K562 (cell line): ENCODE measurements at regions not wholly inside any gene's neighbourhood (a gene's known extent, or its start where the extent isn't known, plus 50 kb on each side); places are given as distances from the start of the nearest gene placed in this dataset.

Experiments
- E2F4 ChIP-seq: sonication (generic); formaldehyde crosslinking; IDR thresholded peaks from 2 replicates; pipeline ENCODE4 v1.8.0; 2022; ENCODE audit warnings: mild to moderate bottlenecking, low read depth, missing genetic modification reagents
- ETV6 ChIP-seq, 3 experiments: fragments of 150-350 bp in 1 of 3; sonication (generic) in 1 of 3; formaldehyde crosslinking in 1 of 3; IDR thresholded peaks; 2 replicates each; pipeline versions ENCODE4 v1.6.1 to v1.8.0; 2014 to 2022; ENCODE audit warnings: borderline replicate concordance in 2 of 3, low read depth in 2 of 3, antibody characterized with exemption in 1 of 3, low read length in 1 of 3, mild to moderate bottlenecking in 1 of 3, missing genetic modification reagents in 1 of 3
- JUN ChIP-seq, 2 experiments: sonication (generic) in 1 of 2; formaldehyde crosslinking in 1 of 2; IDR thresholded peaks; 2 replicates each; pipeline versions ENCODE4 v1.6.1 to v1.8.0; 2012 to 2022; ENCODE audit warnings: borderline replicate concordance in 2 of 2, mild to moderate bottlenecking in 2 of 2, improper control_type of control experiment in 1 of 2, low read depth in 1 of 2, low read length in 1 of 2, missing genetic modification reagents in 1 of 2
- NFIC ChIP-seq: fragments of 450-650 bp; IDR thresholded peaks from 2 replicates; pipeline ENCODE4 v1.6.1; 2017; ENCODE audit warnings: mild to moderate bottlenecking, inconsistent platforms
- POLR2AphosphoS5 ChIP-seq: IDR thresholded peaks from 2 replicates; pipeline ENCODE4 v1.6.1; 2011; ENCODE audit warnings: mild to moderate bottlenecking, low read depth, low read length, moderate library complexity; ENCODE audit not compliant: control insufficient read depth, insufficient read depth
- ZBTB2 ChIP-seq: fragments of 450-650 bp; IDR thresholded peaks from 2 replicates; pipeline ENCODE4 v1.6.1; 2016; ENCODE audit warnings: antibody characterized with exemption
- ZNF77 ChIP-seq: fragments of 250-450 bp; sonication (Bioruptor Pico); IDR thresholded peaks from 2 replicates; pipeline ENCODE4 v1.5.0; 2020

GRCh38 chr1:181936269-181936668 is 125.2 kb downstream of the ZNF648 start:
- TF ChIP-seq POLR2AphosphoS5 = no peak
- TF ChIP-seq JUN (IDR thresholded peaks at IDR 0.05; ENCODE audit: borderline replicate concordance, low read depth, low read length) = no peak
- no peak for TF ChIP-seq JUN (CRISPR knock-in tag; IDR thresholded peaks at IDR 0.05; ENCODE audit: borderline replicate concordance)
- no peak for TF ChIP-seq ETV6 (IDR thresholded peaks at IDR 0.05; ENCODE audit: borderline replicate concordance in 1 of 2, low read depth in 2 of 2, low read length in 1 of 2)
- no peak for TF ChIP-seq ETV6 (CRISPR knock-in tag; IDR thresholded peaks at IDR 0.05; ENCODE audit: borderline replicate concordance)
- TF ChIP-seq ZBTB2 = no peak
- no peak for TF ChIP-seq ZNF77
- TF ChIP-seq E2F4 = no peak
- no peak for TF ChIP-seq NFIC
